Astrocyte (in vitro differentiated cells and primary cell): ENCODE measurements at regions not wholly inside any gene's neighbourhood (a gene's known extent, or its start where the extent isn't known, plus 50 kb on each side); places are given as distances from the start of the nearest gene placed in this dataset.
"Not testable (repeated sequence)": the region's sequence is repeated elsewhere in the genome, so short reads cannot be mapped to it uniquely, and the experiment has no call there.

Experiments used
- DNase-seq: peaks from one replicate; pipeline ENCODE4 v3.0.0-alpha.2; 2010; ENCODE audit warnings: low read depth
- FAIRE-seq: peaks from 2 replicates; lab custom pipeline; 2011; peaks lifted over from hg19 to GRCh38; lab: Jason Lieb, UNC
- H2AFZ ChIP-seq: 2 replicates; pipeline ENCODE4 v1.6.0; 2012; ENCODE audit warnings: low read depth, low read length, inconsistent platforms
- H3K27ac ChIP-seq: 2 replicates; pipeline ENCODE4 v1.5.1; 2011; ENCODE audit warnings: low read depth, low read length, inconsistent platforms
- H3K27me3 ChIP-seq: 2 replicates; pipeline ENCODE4 v1.6.0; 2011; ENCODE audit warnings: low read length, inconsistent platforms; ENCODE audit not compliant: insufficient read depth
- H3K36me3 ChIP-seq: 2 replicates; pipeline ENCODE4 v1.5.1; 2011; ENCODE audit warnings: low read length, inconsistent platforms; ENCODE audit not compliant: insufficient read depth
- H3K4me1 ChIP-seq: 2 replicates; pipeline ENCODE4 v1.5.1; 2011; ENCODE audit warnings: low read length, inconsistent platforms; ENCODE audit not compliant: insufficient read depth
- H3K4me2 ChIP-seq: 2 replicates; pipeline ENCODE4 v1.6.0; 2012; ENCODE audit warnings: low read length, inconsistent platforms
- H3K4me3 ChIP-seq: 2 replicates; pipeline ENCODE4 v1.5.1; 2011; ENCODE audit warnings: low read depth, mild to moderate bottlenecking, low read length, inconsistent platforms; ENCODE audit not compliant: insufficient read depth
- H3K79me2 ChIP-seq: 2 replicates; pipeline ENCODE4 v1.6.0; 2012; ENCODE audit warnings: mild to moderate bottlenecking, low read length, inconsistent platforms; ENCODE audit not compliant: insufficient read depth
- H3K9ac ChIP-seq: 2 replicates; pipeline ENCODE4 v1.6.0; 2012; ENCODE audit warnings: mild to moderate bottlenecking, low read length, inconsistent platforms
- H3K9me3 ChIP-seq: 2 replicates; pipeline ENCODE4 v1.5.1; 2012; ENCODE audit warnings: low read depth, mild to moderate bottlenecking, low read length, inconsistent platforms; ENCODE audit not compliant: insufficient read depth
- H4K20me1 ChIP-seq: 2 replicates; pipeline ENCODE4 v1.6.0; 2012; ENCODE audit warnings: low read length, inconsistent platforms; ENCODE audit not compliant: insufficient read depth
- H3K27ac Mint-ChIP-seq: one replicate; pipeline ENCODE4 v1.8.0; 2021; ENCODE audit warnings: mild to moderate bottlenecking, mixed read lengths; ENCODE audit not compliant: unreplicated experiment
- H3K27me3 Mint-ChIP-seq: one replicate; pipeline ENCODE4 v1.8.0; 2021; ENCODE audit warnings: low read depth, mixed read lengths; ENCODE audit not compliant: unreplicated experiment
- H3K36me3 Mint-ChIP-seq: one replicate; pipeline ENCODE4 v1.8.0; 2021; ENCODE audit warnings: low read depth, mixed read lengths; ENCODE audit not compliant: unreplicated experiment
- H3K4me1 Mint-ChIP-seq: one replicate; pipeline ENCODE4 v1.8.0; 2021; ENCODE audit warnings: low read depth, mixed read lengths; ENCODE audit not compliant: unreplicated experiment
- H3K4me3 Mint-ChIP-seq: one replicate; pipeline ENCODE4 v1.8.0; 2021; ENCODE audit warnings: mild to moderate bottlenecking, moderate library complexity, mixed read lengths; ENCODE audit not compliant: unreplicated experiment
- H3K9me3 Mint-ChIP-seq: one replicate; pipeline ENCODE4 v1.8.0; 2021; ENCODE audit warnings: mild to moderate bottlenecking, mixed read lengths; ENCODE audit not compliant: unreplicated experiment
- CTCF ChIP-seq: IDR thresholded peaks from 2 replicates; pipeline ENCODE4 v1.5.1; 2011; ENCODE audit warnings: low read depth, mild to moderate bottlenecking, inconsistent platforms, low read length, moderate library complexity; ENCODE audit not compliant: insufficient read depth
- EZH2 ChIP-seq: IDR thresholded peaks from 2 replicates; pipeline ENCODE4 v1.6.1; 2012; ENCODE audit warnings: mild to moderate bottlenecking, low read length, inconsistent platforms; ENCODE audit not compliant: insufficient read depth

- H3K4me1 Mint-ChIP-seq: peaks cover 6% of the 10 kb centered on the region
- FAIRE-seq: no peak
Observed at GRCh38 chr15:70513819-70514218, 249.5 kb downstream of the UACA start.

GRCh38 chr15:70512772-70513362 is 250.5 kb downstream of the UACA start:
- Mint-ChIP-seq H3K27ac (no peak overlapping the region), H3K27me3 (peaks cover 32% of the 10 kb centered on the region), H3K4me3 (no peak overlapping the region), H3K36me3 (peaks cover 6% of the 10 kb centered on the region), H3K4me1 (peaks cover 14% of the 10 kb centered on the region), H3K9me3 (peaks cover 18% of the 10 kb centered on the region)
- DNase-seq: no peak
- Histone ChIP-seq H3K36me3 (no peaks in the 10 kb centered on the region), H3K4me1 (peaks cover 18% of the 10 kb centered on the region), H3K9ac (no peak overlapping the region), H3K4me3 (no peak overlapping the region), H3K27me3 (peaks cover 13% of the 10 kb centered on the region), H3K9me3 (peaks cover 6% of the 10 kb centered on the region), H3K27ac (no peak overlapping the region), H2AFZ (no peak overlapping the region), H3K4me2 (no peak overlapping the region), H4K20me1 (no peaks in the 10 kb centered on the region), H3K79me2 (no peaks in the 10 kb centered on the region)
- no peak for FAIRE-seq
- TF ChIP-seq EZH2 (no peak), CTCF (peak; percentile 47)

More at GRCh38 chr15:70513819-70514218, 249.5 kb downstream of the UACA start:
- Histone ChIP-seq H3K27ac (no peak overlapping the region), H3K36me3 (no peaks in the 10 kb centered on the region), H3K4me3 (no peak overlapping the region), H3K9me3 (peaks cover 6% of the 10 kb centered on the region), H3K4me1 (peaks cover 8% of the 10 kb centered on the region), H2AFZ (no peak overlapping the region), H3K79me2 (no peaks in the 10 kb centered on the region), H4K20me1 (no peaks in the 10 kb centered on the region), H3K9ac (no peak overlapping the region), H3K4me2 (no peak overlapping the region), H3K27me3 (peaks cover 21% of the 10 kb centered on the region)
- H3K9me3 Mint-ChIP-seq: peaks cover 16% of the 10 kb centered on the region
- no peak for DNase-seq
- TF ChIP-seq EZH2: no peak
- TF ChIP-seq CTCF: no peak
- no peak overlapping the region for H3K4me3 Mint-ChIP-seq
- peaks cover 42% of the 10 kb centered on the region for H3K27me3 Mint-ChIP-seq
- H3K27ac Mint-ChIP-seq: no peak overlapping the region
- H3K36me3 Mint-ChIP-seq: peaks cover 5% of the 10 kb centered on the region

- not testable (repeated sequence) for H3K9ac ChIP-seq, H3K4me3 Mint-ChIP-seq, H3K4me2 ChIP-seq, H4K20me1 ChIP-seq, DNase-seq, H3K9me3 ChIP-seq, H3K27ac ChIP-seq, H3K27me3 ChIP-seq, H3K27ac Mint-ChIP-seq, H3K79me2 ChIP-seq, H3K36me3 Mint-ChIP-seq, FAIRE-seq, H2AFZ ChIP-seq, H3K36me3 ChIP-seq, H3K4me3 ChIP-seq
- peaks cover 18% of the 10 kb centered on the region for H3K9me3 Mint-ChIP-seq
- H3K27me3 Mint-ChIP-seq: peaks cover 24% of the 10 kb centered on the region
- peaks cover 19% of the 10 kb centered on the region for H3K4me1 ChIP-seq
- peaks cover 16% of the 10 kb centered on the region for H3K4me1 Mint-ChIP-seq
Observed at GRCh38 chr15:70511972-70512587, 251.3 kb downstream of the UACA start.
